ENCODE measurements at regions not wholly inside any gene's neighbourhood (a gene's known extent, or its start where the extent isn't known, plus 50 kb on each side); places are given as distances from the start of the nearest gene placed in this dataset.

GRCh38 chr2:234415706-234416105, 81.2 kb downstream of the ARL4C start:
- TF ChIP-seq POLR2AphosphoS5 (IDR thresholded peaks at IDR 0.05) (no peak), REST (IDR thresholded peaks at IDR 0.05; ENCODE audit: borderline replicate concordance) (no peak), SMC3 (conservative IDR thresholded peaks at IDR 0.05; ENCODE audit: poor library complexity) (no peak), CTCF (IDR thresholded peaks at IDR 0.05; ENCODE audit: poor library complexity, severe bottlenecking) (no peak), EZH2 (IDR thresholded peaks at IDR 0.05; ENCODE audit: borderline replicate concordance, insufficient read depth, low read length, poor library complexity, severe bottlenecking) (no peak), RAD21 (conservative IDR thresholded peaks at IDR 0.05) (no peak), MXI1 (conservative IDR thresholded peaks at IDR 0.05; ENCODE audit: poor library complexity, severe bottlenecking) (no peak), TAF1 (IDR thresholded peaks at IDR 0.05; ENCODE audit: low read depth) (no peak)
